ENCODE measurements at regions not wholly inside any gene's neighbourhood (a gene's known extent, or its start where the extent isn't known, plus 50 kb on each side); places are given as distances from the start of the nearest gene placed in this dataset.

GRCh38 chr17:27391427-27391826, 64.8 kb upstream of the KSR1 start:
- no peak for DNase-seq (ENCODE audit: low spot score)

- DNase-seq (ENCODE audit: low spot score) = no peak
These were observed 60.2 kb upstream of the KSR1 start for GRCh38 chr17:27396045-27396444.

GRCh38 chr17:27396941-27397340, 59.3 kb upstream of the KSR1 start:
- DNase-seq (ENCODE audit: low spot score) = no peak

GRCh38 chr17:27398691-27399090, 57.6 kb upstream of the KSR1 start:
- no peak for DNase-seq (ENCODE audit: low spot score)

- DNase-seq (ENCODE audit: low spot score) = no peak
These were observed 55.3 kb upstream of the KSR1 start for GRCh38 chr17:27400991-27401390.

GRCh38 chr17:27402943-27403342, 53.3 kb upstream of the KSR1 start:
- DNase-seq (ENCODE audit: low spot score) = no peak

- DNase-seq (ENCODE audit: low spot score) = no peak
These were observed 52.7 kb upstream of the KSR1 start for GRCh38 chr17:27403480-27404005.

- DNase-seq (ENCODE audit: low spot score) = no peak
These were observed 51.6 kb upstream of the KSR1 start for GRCh38 chr17:27404676-27405075.

Measured in ecto neural progenitor cell (in vitro differentiated cells).